SJCRH30 (cell line): ENCODE measurements at regions not wholly inside any gene's neighbourhood (a gene's known extent, or its start where the extent isn't known, plus 50 kb on each side); places are given as distances from the start of the nearest gene placed in this dataset.
A peak's percentile ranks its signal among the peaks of the same experiment; 100 is the strongest.

Source experiments
- DNase-seq, 2 experiments: peaks; one replicate each; pipeline ENCODE4 v3.0.0-alpha.2; 2015 to 2020
- H3K27ac ChIP-seq: fragments of 250-450 bp; sonication (Bioruptor Pico); 2 replicates; pipeline ENCODE4 v1.5.1; 2020; ENCODE audit warnings: mild to moderate bottlenecking, moderate library complexity
- H3K27me3 ChIP-seq: fragments of 250-450 bp; sonication (Bioruptor Pico); 2 replicates; pipeline ENCODE4 v1.5.1; 2020; ENCODE audit warnings: mild to moderate bottlenecking, moderate library complexity
- H3K36me3 ChIP-seq: fragments of 250-450 bp; sonication (Bioruptor Pico); 2 replicates; pipeline ENCODE4 v1.5.1; 2020; ENCODE audit warnings: mild to moderate bottlenecking, moderate library complexity
- H3K4me1 ChIP-seq: fragments of 250-450 bp; sonication (Bioruptor Pico); 2 replicates; pipeline ENCODE4 v1.5.1; 2020; ENCODE audit warnings: mild to moderate bottlenecking, moderate library complexity
- H3K4me3 ChIP-seq: fragments of 250-450 bp; sonication (Bioruptor Pico); 2 replicates; pipeline ENCODE4 v1.5.1; 2020; ENCODE audit warnings: mild to moderate bottlenecking, moderate library complexity
- H3K9me3 ChIP-seq: fragments of 250-450 bp; sonication (Bioruptor Pico); replicated peaks from 2 replicates; pipeline ENCODE4 v1.5.1; 2020; ENCODE audit warnings: mild to moderate bottlenecking, moderate library complexity

GRCh38 chr11:134578807-134579723, 167.0 kb upstream of the B3GAT1 start:
- Histone ChIP-seq H3K36me3 (no peaks in the 10 kb centered on the region), H3K9me3 (no peaks in the 10 kb centered on the region), H3K4me1 (no peaks in the 10 kb centered on the region), H3K27ac (no peak overlapping the region), H3K27me3 (peaks cover 29% of the 10 kb centered on the region), H3K4me3 (no peak overlapping the region)
- DNase-seq: peak; percentile 13 to 22

DNA sequence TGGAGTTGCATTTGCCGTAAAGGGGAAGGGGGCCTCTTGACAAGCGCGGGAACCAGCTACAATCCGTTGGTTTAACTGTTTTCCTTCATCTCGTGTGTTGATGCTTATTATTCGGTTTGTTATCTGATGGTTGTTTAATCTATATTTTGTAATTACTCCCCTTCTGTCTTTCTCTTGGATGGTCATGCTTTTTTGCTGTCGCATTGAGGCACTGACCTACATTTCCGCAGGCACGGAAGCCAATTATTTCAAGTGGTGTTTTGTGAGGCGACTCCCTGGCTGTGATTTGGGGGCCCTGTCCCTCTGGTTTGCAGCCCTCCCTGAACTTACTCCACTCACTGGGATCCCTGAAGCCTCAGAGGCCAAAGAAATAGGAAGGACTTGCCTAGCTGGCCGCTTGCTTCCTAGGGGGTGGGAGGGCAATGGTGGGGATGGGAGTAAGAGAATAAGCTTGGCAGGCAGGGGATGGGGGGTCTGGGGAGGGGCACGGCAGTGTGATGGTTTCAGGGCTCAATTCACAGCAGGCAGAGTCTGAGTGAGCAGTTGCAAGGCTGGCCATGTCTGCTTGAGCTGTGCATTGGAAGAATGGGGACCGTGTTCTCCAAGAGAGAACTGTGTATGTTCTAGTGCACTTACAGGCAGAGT, 165.8 kb upstream of the B3GAT1 start:
- no peak overlapping the region for H3K27ac ChIP-seq
- no peaks in the 10 kb centered on the region for H3K9me3 ChIP-seq
- no peaks in the 10 kb centered on the region for H3K36me3 ChIP-seq
- no peaks in the 10 kb centered on the region for H3K4me1 ChIP-seq
- peaks cover 26% of the 10 kb centered on the region for H3K27me3 ChIP-seq
- no peak overlapping the region for H3K4me3 ChIP-seq
- DNase-seq: no peak

- Histone ChIP-seq H3K9me3 (no peaks in the 10 kb centered on the region), H3K27me3 (peaks cover 22% of the 10 kb centered on the region), H3K27ac (no peak overlapping the region), H3K36me3 (no peaks in the 10 kb centered on the region), H3K4me3 (no peak overlapping the region), H3K4me1 (no peaks in the 10 kb centered on the region)
- no peak for DNase-seq
These were observed 164.7 kb upstream of the B3GAT1 start for GRCh38 chr11:134576721-134577171.

GRCh38 chr11:134576286-134576685, 164.2 kb upstream of the B3GAT1 start:
- Histone ChIP-seq H3K4me1 (no peaks in the 10 kb centered on the region), H3K36me3 (no peaks in the 10 kb centered on the region), H3K27ac (no peak overlapping the region), H3K27me3 (peaks cover 22% of the 10 kb centered on the region), H3K9me3 (no peaks in the 10 kb centered on the region), H3K4me3 (no peak overlapping the region)
- no peak for DNase-seq

GRCh38 chr11:134575504-134576230, 163.6 kb upstream of the B3GAT1 start:
- Histone ChIP-seq H3K4me1 (no peaks in the 10 kb centered on the region), H3K27ac (no peak overlapping the region), H3K36me3 (no peaks in the 10 kb centered on the region), H3K9me3 (no peaks in the 10 kb centered on the region), H3K27me3 (peaks cover 22% of the 10 kb centered on the region), H3K4me3 (no peak overlapping the region)
- no peak for DNase-seq

DNA sequence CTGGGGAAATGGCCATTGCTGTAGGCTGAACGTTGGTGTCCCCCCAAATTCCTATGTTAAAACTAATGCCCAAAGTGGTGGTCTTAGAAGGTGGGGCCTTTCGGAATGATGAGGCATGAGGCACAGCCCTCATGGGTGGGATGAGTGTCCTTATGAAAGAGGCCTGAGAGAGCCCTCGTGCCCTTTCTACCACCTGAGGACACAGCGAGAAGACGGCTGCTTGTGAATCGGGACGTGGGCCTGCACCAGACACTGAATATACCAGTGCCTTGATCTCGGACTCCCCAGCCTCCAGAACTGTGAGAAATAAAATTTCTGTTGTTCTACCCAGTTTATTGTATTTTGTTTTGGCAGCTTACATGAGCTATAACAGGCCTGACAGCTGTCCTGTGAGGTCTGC, 162.9 kb upstream of the B3GAT1 start:
- no peaks in the 10 kb centered on the region for H3K36me3 ChIP-seq
- H3K9me3 ChIP-seq: no peaks in the 10 kb centered on the region
- no peak overlapping the region for H3K27ac ChIP-seq
- peaks cover 22% of the 10 kb centered on the region for H3K27me3 ChIP-seq
- DNase-seq: no peak
- H3K4me1 ChIP-seq: no peaks in the 10 kb centered on the region
- H3K4me3 ChIP-seq: no peak overlapping the region

DNA sequence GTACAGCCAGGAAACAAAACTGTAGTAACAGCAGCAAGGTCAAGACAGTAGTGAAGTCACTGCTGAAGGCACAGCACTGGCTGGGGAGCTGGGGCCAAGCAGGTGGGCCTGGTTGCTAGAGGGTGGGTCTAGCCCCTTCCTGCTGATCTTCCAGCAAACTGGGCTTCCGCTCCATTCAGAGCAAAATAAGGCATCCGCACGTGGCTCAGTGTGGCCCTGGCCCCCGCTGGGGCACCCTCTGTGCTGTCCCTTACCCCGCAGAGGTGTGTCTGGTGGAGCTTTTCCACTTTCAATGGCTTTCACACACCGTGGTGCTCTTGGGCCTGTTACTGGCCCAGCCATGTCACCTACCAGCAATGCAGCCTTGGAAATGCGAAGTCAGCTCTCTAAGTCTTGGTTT, 162.4 kb upstream of the B3GAT1 start:
- H3K4me1 ChIP-seq: no peaks in the 10 kb centered on the region
- no peak for DNase-seq
- H3K27me3 ChIP-seq: peaks cover 18% of the 10 kb centered on the region; the same call in 1 of the 2 replicates
- H3K9me3 ChIP-seq: no peaks in the 10 kb centered on the region
- no peaks in the 10 kb centered on the region for H3K36me3 ChIP-seq
- H3K4me3 ChIP-seq: no peak overlapping the region
- no peak overlapping the region for H3K27ac ChIP-seq

DNA sequence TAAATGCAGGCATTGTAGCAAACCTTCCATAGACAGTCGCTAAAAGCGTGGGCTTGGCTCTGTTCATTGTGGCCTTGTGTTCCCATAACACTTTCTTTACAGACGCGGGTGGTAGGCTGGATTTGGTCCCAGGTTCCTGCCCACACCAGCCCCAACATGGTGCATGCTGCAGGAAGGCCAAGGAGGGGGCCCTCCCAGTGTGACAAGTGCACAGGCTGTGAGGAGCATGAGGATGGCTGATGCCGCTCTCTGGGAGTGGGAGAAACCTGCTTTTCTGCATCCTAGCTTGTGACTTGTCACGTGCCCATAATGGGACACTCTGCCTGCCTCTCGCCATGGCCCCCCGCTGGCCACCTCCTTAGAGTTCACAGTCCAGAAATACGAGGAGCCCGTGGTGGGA, 161.8 kb upstream of the B3GAT1 start:
- H3K36me3 ChIP-seq: no peaks in the 10 kb centered on the region
- H3K9me3 ChIP-seq: no peaks in the 10 kb centered on the region
- no peak overlapping the region for H3K4me3 ChIP-seq
- no peak for DNase-seq
- peaks cover 14% of the 10 kb centered on the region; the same call in 1 of the 2 replicates for H3K27me3 ChIP-seq
- H3K4me1 ChIP-seq: no peaks in the 10 kb centered on the region
- H3K27ac ChIP-seq: no peak overlapping the region

DNA sequence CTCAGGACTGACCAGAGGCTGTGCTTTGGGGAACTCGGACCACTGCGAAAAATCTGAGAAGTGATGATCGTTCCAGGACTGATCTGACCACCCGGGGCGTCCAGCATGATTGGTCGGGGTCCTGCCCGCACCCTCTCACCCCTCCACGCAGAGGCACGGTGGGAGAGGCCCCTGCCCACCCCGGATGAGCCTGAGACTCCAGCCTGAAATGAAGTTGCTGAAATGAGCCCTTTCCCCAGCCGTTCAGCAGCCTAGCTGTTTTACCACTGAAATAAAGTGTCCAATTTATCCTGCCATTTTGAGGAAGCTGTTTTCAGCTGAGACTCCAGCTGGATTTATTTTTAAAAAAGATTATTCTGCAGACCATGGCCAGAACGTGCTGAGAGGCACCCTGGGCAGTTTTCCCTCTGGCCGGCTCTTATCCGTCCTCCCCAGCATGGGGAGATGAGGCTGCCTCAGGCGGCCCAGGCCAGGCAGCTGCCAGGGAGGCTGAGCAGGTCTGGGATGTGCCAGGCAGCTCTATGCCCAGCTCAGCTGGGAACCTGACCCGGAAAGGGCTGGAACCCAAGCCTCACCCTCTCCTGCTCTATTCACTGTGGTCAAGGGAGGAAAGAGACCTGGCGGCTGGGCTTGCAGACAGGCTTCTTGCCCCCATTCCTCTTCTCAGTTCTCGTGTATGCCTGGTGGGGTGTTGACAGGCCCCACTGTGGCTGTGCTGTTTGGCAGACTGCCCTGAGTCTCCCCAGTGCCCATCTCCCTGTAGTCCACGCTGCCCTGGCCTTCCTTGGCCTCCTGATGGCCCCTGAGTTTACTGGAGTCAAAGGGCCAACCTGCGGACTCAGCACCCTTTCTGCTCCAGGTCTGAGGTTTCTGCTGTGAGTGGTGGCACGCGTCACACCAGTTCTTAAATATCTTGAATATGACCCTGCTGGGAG, 161.0 kb upstream of the B3GAT1 start:
- H3K27ac ChIP-seq: no peak overlapping the region
- no peaks in the 10 kb centered on the region for H3K36me3 ChIP-seq
- peaks cover 10% of the 10 kb centered on the region; the same call in 1 of the 2 replicates for H3K27me3 ChIP-seq
- DNase-seq: no peak
- H3K9me3 ChIP-seq: no peaks in the 10 kb centered on the region
- H3K4me3 ChIP-seq: no peak overlapping the region
- no peaks in the 10 kb centered on the region for H3K4me1 ChIP-seq

DNA sequence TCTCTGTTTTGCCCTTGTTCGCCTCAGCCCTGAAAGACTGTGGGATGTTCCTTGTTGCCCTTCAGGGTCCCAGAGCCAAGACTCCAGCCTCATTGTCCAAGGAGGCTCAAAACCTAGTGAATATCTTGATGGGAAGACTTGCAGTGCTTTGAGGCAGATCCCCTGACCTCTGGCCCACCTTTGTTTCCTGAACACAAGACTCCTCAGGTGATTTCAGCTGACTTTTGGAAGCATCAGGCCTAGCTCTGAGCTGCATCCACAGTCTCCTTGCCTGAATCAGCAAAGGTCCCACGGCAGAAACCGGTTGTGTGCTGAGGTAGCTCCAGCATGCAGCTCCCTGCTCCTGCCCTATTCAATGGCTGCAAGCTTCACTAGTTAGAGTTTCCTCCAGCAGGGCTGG, 159.3 kb upstream of the B3GAT1 start:
- H3K36me3 ChIP-seq: no peaks in the 10 kb centered on the region
- no peak for DNase-seq
- peaks cover 10% of the 10 kb centered on the region; the same call in 1 of the 2 replicates for H3K27me3 ChIP-seq
- H3K4me1 ChIP-seq: no peaks in the 10 kb centered on the region
- H3K9me3 ChIP-seq: no peaks in the 10 kb centered on the region
- H3K4me3 ChIP-seq: no peak overlapping the region
- no peak overlapping the region for H3K27ac ChIP-seq

GRCh38 chr11:134569195-134569594, 157.2 kb upstream of the B3GAT1 start:
- Histone ChIP-seq H3K27ac (no peak overlapping the region), H3K27me3 (peaks cover under 1% of the 10 kb centered on the region; the same call in 1 of the 2 replicates), H3K4me1 (no peaks in the 10 kb centered on the region), H3K36me3 (no peaks in the 10 kb centered on the region), H3K9me3 (no peaks in the 10 kb centered on the region), H3K4me3 (no peak overlapping the region)
- DNase-seq: no peak

DNA sequence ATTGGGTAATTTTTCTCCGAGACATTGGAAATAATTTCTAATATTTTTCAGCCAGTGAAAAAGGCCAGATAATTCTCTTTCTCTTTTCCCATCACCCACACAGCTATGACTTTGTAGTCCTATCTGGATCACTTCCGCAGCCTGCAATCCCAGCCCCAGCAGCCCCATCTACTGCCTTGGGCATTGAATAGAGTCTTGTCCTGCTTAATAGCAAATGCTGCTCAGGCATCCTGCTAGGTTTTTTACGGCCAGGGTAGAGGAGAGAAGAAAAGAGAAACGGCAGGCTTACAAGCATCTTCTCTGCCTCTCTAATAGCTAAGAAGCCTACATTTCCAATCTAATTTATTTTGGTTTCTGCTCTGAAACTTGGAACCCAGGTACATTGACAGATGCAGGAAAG, 154.3 kb upstream of the B3GAT1 start:
- Histone ChIP-seq H3K9me3 (no peaks in the 10 kb centered on the region), H3K27ac (no peak overlapping the region), H3K4me1 (peaks cover 13% of the 10 kb centered on the region), H3K4me3 (no peak overlapping the region), H3K36me3 (no peaks in the 10 kb centered on the region), H3K27me3 (no peaks in the 10 kb centered on the region)
- no peak for DNase-seq

- Histone ChIP-seq H3K9me3 (no peaks in the 10 kb centered on the region), H3K27me3 (no peaks in the 10 kb centered on the region), H3K27ac (no peak overlapping the region), H3K4me3 (no peak overlapping the region), H3K36me3 (no peaks in the 10 kb centered on the region), H3K4me1 (peaks cover 21% of the 10 kb centered on the region)
- no peak for DNase-seq
These were observed 153.4 kb upstream of the B3GAT1 start for GRCh38 chr11:134565343-134565891.
